ENCODE measurements at regions not wholly inside any gene's neighbourhood (a gene's known extent, or its start where the extent isn't known, plus 50 kb on each side); places are given as distances from the start of the nearest gene placed in this dataset.

GRCh38 chr3:134082582-134082981 lies 52.9 kb upstream of the SLCO2A1 start:
- Histone ChIP-seq H3K9me2 (ENCODE audit: insufficient read depth, low read length) (no peaks in the 10 kb centered on the region), H3K4me1 (ENCODE audit: insufficient read depth, low read length, poor library complexity, severe bottlenecking) (no peaks in the 10 kb centered on the region), H2AFZ (ENCODE audit: low read length) (no peak overlapping the region), H3K4me2 (ENCODE audit: low read length) (no peak overlapping the region), H3K79me2 (ENCODE audit: insufficient read depth, low read depth, low read length) (no peaks in the 10 kb centered on the region), H3K36me3 (ENCODE audit: insufficient read depth, low read length) (no peaks in the 10 kb centered on the region), H3K27ac (ENCODE audit: low read depth, low read length, poor library complexity, severe bottlenecking) (no peak overlapping the region), H4K20me1 (ENCODE audit: insufficient read depth, low read length) (no peaks in the 10 kb centered on the region), H3K9me3 (ENCODE audit: low read length) (no peaks in the 10 kb centered on the region), H3K4me3 (ENCODE audit: low read depth, low read length, poor library complexity, severe bottlenecking) (no peak overlapping the region)
- TF ChIP-seq CTCF (conservative IDR thresholded peaks at IDR 0.05; ENCODE audit: low read length) (no peak), EZH2phosphoT487 (IDR thresholded peaks at IDR 0.05; ENCODE audit: borderline replicate concordance, low read depth, low read length) (no peak)
- ChIA-PET CTCF (ENCODE audit: unreplicated experiment) (no interaction called here), POLR2A (interaction anchor here (0.9 kb wide), 1 partner anchor 16 kb away, joined by 3 read pairs; no protein-coding TSS in a partner anchor)
- DNase-seq (ENCODE audit: low spot score) = no peak
- BruUV-seq (replicated peaks) = no TSS peak
- intact Hi-C loops (cut with micrococcal nuclease; ENCODE audit: unreplicated experiment) = no loop called here

GRCh38 chr3:134081211-134081610 lies 51.5 kb upstream of the SLCO2A1 start:
- CTCF ChIA-PET (ENCODE audit: unreplicated experiment) = no interaction called here
- POLR2A ChIA-PET = no interaction called here

GRCh38 chr3:134080761-134081160 lies 51.0 kb upstream of the SLCO2A1 start:
- Histone ChIP-seq H3K36me3 (ENCODE audit: insufficient read depth, low read length) (no peaks in the 10 kb centered on the region), H3K4me1 (ENCODE audit: insufficient read depth, low read length, poor library complexity, severe bottlenecking) (no peaks in the 10 kb centered on the region), H3K9me3 (ENCODE audit: low read length) (no peaks in the 10 kb centered on the region), H3K9me2 (ENCODE audit: insufficient read depth, low read length) (no peaks in the 10 kb centered on the region), H3K4me3 (ENCODE audit: low read depth, low read length, poor library complexity, severe bottlenecking) (no peak overlapping the region), H3K79me2 (ENCODE audit: insufficient read depth, low read depth, low read length) (no peaks in the 10 kb centered on the region), H3K4me2 (ENCODE audit: low read length) (no peak overlapping the region), H4K20me1 (ENCODE audit: insufficient read depth, low read length) (no peaks in the 10 kb centered on the region), H2AFZ (ENCODE audit: low read length) (no peak overlapping the region), H3K27ac (ENCODE audit: low read depth, low read length, poor library complexity, severe bottlenecking) (no peak overlapping the region)
- no TSS peak for BruUV-seq (replicated peaks)
- intact Hi-C loops (cut with micrococcal nuclease; ENCODE audit: unreplicated experiment) = no loop called here
- ChIA-PET CTCF (ENCODE audit: unreplicated experiment) (no interaction called here), POLR2A (no interaction called here)
- no peak for TF ChIP-seq CTCF (conservative IDR thresholded peaks at IDR 0.05; ENCODE audit: low read length)
- no peak for TF ChIP-seq EZH2phosphoT487 (IDR thresholded peaks at IDR 0.05; ENCODE audit: borderline replicate concordance, low read depth, low read length)
- DNase-seq (ENCODE audit: low spot score) = no peak

More at GRCh38 chr3:134081211-134081610, 51.5 kb upstream of the SLCO2A1 start:
- no TSS peak for BruUV-seq (replicated peaks)
- H3K4me1 ChIP-seq (ENCODE audit: insufficient read depth, low read length, poor library complexity, severe bottlenecking) = no peaks in the 10 kb centered on the region
- no peak overlapping the region for H3K4me3 ChIP-seq (ENCODE audit: low read depth, low read length, poor library complexity, severe bottlenecking)
- H4K20me1 ChIP-seq (ENCODE audit: insufficient read depth, low read length) = no peaks in the 10 kb centered on the region
- TF ChIP-seq CTCF (conservative IDR thresholded peaks at IDR 0.05; ENCODE audit: low read length) (no peak), EZH2phosphoT487 (IDR thresholded peaks at IDR 0.05; ENCODE audit: borderline replicate concordance, low read depth, low read length) (no peak)
- H3K4me2 ChIP-seq (ENCODE audit: low read length) = no peak overlapping the region
- intact Hi-C loops (cut with micrococcal nuclease; ENCODE audit: unreplicated experiment) = no loop called here
- no peak overlapping the region for H2AFZ ChIP-seq (ENCODE audit: low read length)
- DNase-seq (ENCODE audit: low spot score) = no peak
- H3K9me2 ChIP-seq (ENCODE audit: insufficient read depth, low read length) = no peaks in the 10 kb centered on the region
- no peaks in the 10 kb centered on the region for H3K36me3 ChIP-seq (ENCODE audit: insufficient read depth, low read length)
- no peaks in the 10 kb centered on the region for H3K9me3 ChIP-seq (ENCODE audit: low read length)
- no peaks in the 10 kb centered on the region for H3K79me2 ChIP-seq (ENCODE audit: insufficient read depth, low read depth, low read length)
- no peak overlapping the region for H3K27ac ChIP-seq (ENCODE audit: low read depth, low read length, poor library complexity, severe bottlenecking)

Data from OCI-LY7 (cell line).